ENCODE measurements at regions not wholly inside any gene's neighbourhood (a gene's known extent, or its start where the extent isn't known, plus 50 kb on each side); places are given as distances from the start of the nearest gene placed in this dataset.

GRCh38 chr10:61138708-61139591 lies 195.0 kb upstream of the RHOBTB1 start:
- no peak for DNase-seq

- DNase-seq = no peak
Observed at GRCh38 chr10:61136139-61136538, 192.2 kb upstream of the RHOBTB1 start.

- no peak for DNase-seq
Observed at GRCh38 chr10:61135276-61135721, 191.3 kb upstream of the RHOBTB1 start.

- no peak for DNase-seq
Observed at GRCh38 chr10:61130366-61130765, 186.4 kb upstream of the RHOBTB1 start.

GRCh38 chr10:61128196-61128595 lies 184.2 kb upstream of the RHOBTB1 start:
- DNase-seq = no peak

- no peak for DNase-seq
Observed at GRCh38 chr10:61125560-61126170, 181.7 kb upstream of the RHOBTB1 start.

GRCh38 chr10:61124756-61125530 lies 181.0 kb upstream of the RHOBTB1 start:
- DNase-seq = no peak

GRCh38 chr10:61120805-61121204 lies 176.8 kb upstream of the RHOBTB1 start:
- no peak for DNase-seq

- no peak for DNase-seq
Observed at GRCh38 chr10:61119573-61119972, 175.6 kb upstream of the RHOBTB1 start.

- DNase-seq = no peak
Observed at GRCh38 chr10:61115897-61116296, 171.9 kb upstream of the RHOBTB1 start.

- no peak for DNase-seq
Observed at GRCh38 chr10:61112771-61113170, 168.8 kb upstream of the RHOBTB1 start.

GRCh38 chr10:61110936-61111335 lies 167.0 kb upstream of the RHOBTB1 start:
- no peak for DNase-seq

- no peak for DNase-seq
Observed at GRCh38 chr10:61110188-61110844, 166.3 kb upstream of the RHOBTB1 start.

GRCh38 chr10:61108915-61109314 lies 164.9 kb upstream of the RHOBTB1 start:
- DNase-seq = no peak

GRCh38 chr10:61100887-61101286 lies 156.9 kb upstream of the RHOBTB1 start:
- DNase-seq = no peak

GRCh38 chr10:61099756-61100155 lies 155.8 kb upstream of the RHOBTB1 start:
- no peak for DNase-seq

GRCh38 chr10:61098966-61099365 lies 155.0 kb upstream of the RHOBTB1 start:
- DNase-seq = no peak

GRCh38 chr10:61097026-61097425 lies 153.0 kb upstream of the RHOBTB1 start:
- DNase-seq = no peak

- DNase-seq = no peak
Observed at GRCh38 chr10:61096056-61096455, 152.1 kb upstream of the RHOBTB1 start.

- DNase-seq = no peak
Observed at GRCh38 chr10:61091531-61091930, 147.5 kb upstream of the RHOBTB1 start.

- no peak for DNase-seq
Observed at GRCh38 chr10:61089251-61089650, 145.3 kb upstream of the RHOBTB1 start.

- DNase-seq = no peak
Observed at GRCh38 chr10:61084493-61084892, 140.5 kb upstream of the RHOBTB1 start.

- no peak for DNase-seq
Observed at GRCh38 chr10:61081301-61081700, 137.3 kb upstream of the RHOBTB1 start.
